T-cell (primary cell): ENCODE measurements at regions not wholly inside any gene's neighbourhood (a gene's known extent, or its start where the extent isn't known, plus 50 kb on each side); places are given as distances from the start of the nearest gene placed in this dataset.

Experiments used
- ATAC-seq, 4 experiments: fragments of 200-7000 bp in 3 of 4; fragments of 150-1000 bp in 1 of 4; cut with Tn5 transposase; replicated peaks in 1 of 4; 1 replicate in 3 of 4; 2 replicates in 1 of 4; pipeline ENCODE4 v1.10.0; 2021; ENCODE audit warnings: moderate library complexity in 3 of 4, mild to moderate bottlenecking in 2 of 4, moderate number of reproducible peaks in 1 of 4
- CTCF ChIA-PET, 2 donors: fragments of 300-600 bp; sonication (Branson Sonifier 250); formaldehyde crosslinking; loops; one replicate each; lab custom pipeline; 2022; ENCODE audit warnings: antibody characterized with exemption in 2 of 2; lab: Charles Lee
- POLR2A ChIA-PET, 2 donors: fragments of 300-600 bp; sonication (Branson Sonifier 250); formaldehyde crosslinking; loops; one replicate each; lab custom pipeline; 2022; ENCODE audit warnings: antibody characterized with exemption in 2 of 2; lab: Charles Lee
- DNase-seq, 35 experiments: peaks; one replicate each; pipeline versions ENCODE4 v3.0.0 to v3.0.0-alpha.2; 2013 to 2023
- H3K27ac ChIP-seq: one replicate; pipeline ENCODE4 v1.5.1; 2013; ENCODE audit warnings: low read length
- H3K27me3 ChIP-seq, 2 experiments: replicated peaks in 1 of 2; 1 replicate in 1 of 2; 2 replicates in 1 of 2; pipeline versions ENCODE4 v1.6.1 to v1.7.0; 2013; ENCODE audit warnings: low read length in 1 of 2, mixed read lengths in 1 of 2; ENCODE audit not compliant: control insufficient read depth in 2 of 2, insufficient read depth in 2 of 2; ENCODE audit errors: extremely low read depth in 1 of 2
- H3K36me3 ChIP-seq, 2 donors: 1 replicate in 1 of 2; 2 replicates in 1 of 2; pipeline versions ENCODE4 v1.6.1 to v1.7.0; 2013; ENCODE audit warnings: low read length in 1 of 2; ENCODE audit not compliant: control insufficient read depth in 2 of 2, insufficient read depth in 1 of 2; ENCODE audit errors: extremely low read depth in 1 of 2
- H3K4me1 ChIP-seq, 2 experiments: 1 replicate in 1 of 2; 2 replicates in 1 of 2; pipeline versions ENCODE4 v1.6.1 to v1.7.0; 2013; ENCODE audit warnings: low read length in 2 of 2, mixed read lengths in 1 of 2; ENCODE audit not compliant: insufficient read depth in 2 of 2, control insufficient read depth in 1 of 2; ENCODE audit errors: extremely low read depth in 1 of 2
- H3K4me3 ChIP-seq, 2 donors: 1 replicate in 1 of 2; 2 replicates in 1 of 2; pipeline versions ENCODE4 v1.5.1 to v1.7.0; 2013; ENCODE audit warnings: mild to moderate bottlenecking in 2 of 2, low read length in 1 of 2, moderate library complexity in 1 of 2; ENCODE audit not compliant: control insufficient read depth in 1 of 2; ENCODE audit errors: extremely low read depth in 1 of 2
- H3K9me3 ChIP-seq: 2 replicates; pipeline ENCODE4 v1.7.0; 2013
- H3K27ac Mint-ChIP-seq, 2 donors: one replicate each; pipeline ENCODE4 v1.8.0; 2020 to 2021; ENCODE audit warnings: mild to moderate bottlenecking in 2 of 2, mixed read lengths in 2 of 2
- H3K27me3 Mint-ChIP-seq, 2 donors: one replicate each; pipeline ENCODE4 v1.8.0; 2021 to 2022; ENCODE audit warnings: mixed read lengths in 2 of 2
- H3K36me3 Mint-ChIP-seq: one replicate; pipeline ENCODE4 v1.8.0; 2021; ENCODE audit warnings: mixed read lengths
- H3K4me1 Mint-ChIP-seq, 3 donors: one replicate each; pipeline ENCODE4 v1.8.0; 2020 to 2022; ENCODE audit warnings: mixed read lengths in 3 of 3, mild to moderate bottlenecking in 1 of 3
- H3K4me3 Mint-ChIP-seq, 3 donors: one replicate each; pipeline ENCODE4 v1.8.0; 2020 to 2022; ENCODE audit warnings: mild to moderate bottlenecking in 3 of 3, mixed read lengths in 3 of 3, moderate library complexity in 3 of 3
- H3K9me3 Mint-ChIP-seq, 3 donors: one replicate each; pipeline ENCODE4 v1.8.0; 2020 to 2022; ENCODE audit warnings: mixed read lengths in 3 of 3
- WGBS: methylation state at CpG from one replicate; pipeline ENCODE4 v1.1.5; 2013; ENCODE audit warnings: missing lambda C conversion rate; ENCODE audit not compliant: insufficient coverage; 5-methylcytosine and 5-hydroxymethylcytosine counted together

DNA sequence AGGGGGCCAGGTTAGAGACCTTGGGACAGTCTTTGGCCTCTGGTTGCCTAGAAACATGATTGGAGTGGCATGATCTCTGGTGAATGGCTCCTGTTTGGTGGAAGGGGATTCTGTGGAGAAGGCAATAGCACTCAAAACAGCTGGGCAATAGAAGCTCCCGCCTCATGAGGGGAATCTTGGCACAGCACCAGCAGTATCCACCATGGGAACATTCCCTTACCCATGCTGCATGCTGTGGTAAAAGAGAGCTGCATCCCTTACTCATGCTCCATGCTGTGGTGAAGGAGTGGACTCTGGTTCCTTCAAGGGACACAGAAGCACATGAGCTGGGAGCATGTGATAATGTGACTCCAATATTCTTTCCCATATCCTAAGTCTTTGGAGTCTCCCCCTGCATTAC lies 160.6 kb downstream of the PJA2 start:
- ChIA-PET CTCF (no interaction called here), POLR2A (no interaction called here)
- Mint-ChIP-seq H3K4me1 (no peaks in the 10 kb centered on the region), H3K9me3 (peaks cover 12 to 17% (median 16%) of the 10 kb centered on the region in 3 donors), H3K36me3 (peaks cover 9% of the 10 kb centered on the region), H3K27me3 (peaks cover 0 to 13% of the 10 kb centered on the region in 2 donors), H3K27ac (no peak overlapping the region), H3K4me3 (no peak overlapping the region)
- Histone ChIP-seq H3K36me3 (no peaks in the 10 kb centered on the region), H3K9me3 (no peaks in the 10 kb centered on the region), H3K4me3 (no peak overlapping the region), H3K4me1 (no peaks in the 10 kb centered on the region), H3K27me3 (no peaks in the 10 kb centered on the region), H3K27ac (no peak overlapping the region)
- WGBS: no CpG with 5 or more reads among the region's 1 CpG
- DNase-seq (no peak), ATAC-seq (no peak)

DNA sequence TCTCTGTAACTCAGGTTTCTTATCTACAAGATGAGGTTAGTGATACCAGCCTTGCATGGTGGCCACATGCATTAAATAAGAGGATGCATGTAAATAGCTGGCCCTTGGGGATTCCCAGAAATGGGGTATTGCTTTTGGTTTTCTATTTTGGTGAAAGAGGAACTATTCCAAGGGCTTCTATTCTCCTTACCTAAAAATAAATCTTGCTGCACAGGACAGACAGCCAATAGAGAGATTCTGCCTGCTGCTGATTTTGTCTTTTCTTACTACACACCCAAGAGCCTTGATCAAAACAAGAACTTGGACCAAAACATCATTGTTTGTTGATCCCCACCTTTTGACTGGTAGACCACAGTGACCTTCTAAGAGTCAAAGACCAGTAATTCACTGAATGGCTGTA lies 161.8 kb downstream of the PJA2 start:
- Histone ChIP-seq H3K27me3 (no peaks in the 10 kb centered on the region), H3K9me3 (no peaks in the 10 kb centered on the region), H3K4me1 (no peaks in the 10 kb centered on the region), H3K4me3 (no peak overlapping the region), H3K27ac (no peak overlapping the region), H3K36me3 (no peaks in the 10 kb centered on the region)
- no peak for DNase-seq
- Mint-ChIP-seq H3K9me3 (peaks cover 12 to 17% (median 16%) of the 10 kb centered on the region in 3 donors), H3K4me3 (no peak overlapping the region), H3K27me3 (peaks cover 0 to 13% of the 10 kb centered on the region in 2 donors), H3K4me1 (no peaks in the 10 kb centered on the region), H3K27ac (no peak overlapping the region), H3K36me3 (peaks cover 9% of the 10 kb centered on the region)
- ATAC-seq: no peak
- ChIA-PET CTCF (no interaction called here), POLR2A (no interaction called here)

DNA sequence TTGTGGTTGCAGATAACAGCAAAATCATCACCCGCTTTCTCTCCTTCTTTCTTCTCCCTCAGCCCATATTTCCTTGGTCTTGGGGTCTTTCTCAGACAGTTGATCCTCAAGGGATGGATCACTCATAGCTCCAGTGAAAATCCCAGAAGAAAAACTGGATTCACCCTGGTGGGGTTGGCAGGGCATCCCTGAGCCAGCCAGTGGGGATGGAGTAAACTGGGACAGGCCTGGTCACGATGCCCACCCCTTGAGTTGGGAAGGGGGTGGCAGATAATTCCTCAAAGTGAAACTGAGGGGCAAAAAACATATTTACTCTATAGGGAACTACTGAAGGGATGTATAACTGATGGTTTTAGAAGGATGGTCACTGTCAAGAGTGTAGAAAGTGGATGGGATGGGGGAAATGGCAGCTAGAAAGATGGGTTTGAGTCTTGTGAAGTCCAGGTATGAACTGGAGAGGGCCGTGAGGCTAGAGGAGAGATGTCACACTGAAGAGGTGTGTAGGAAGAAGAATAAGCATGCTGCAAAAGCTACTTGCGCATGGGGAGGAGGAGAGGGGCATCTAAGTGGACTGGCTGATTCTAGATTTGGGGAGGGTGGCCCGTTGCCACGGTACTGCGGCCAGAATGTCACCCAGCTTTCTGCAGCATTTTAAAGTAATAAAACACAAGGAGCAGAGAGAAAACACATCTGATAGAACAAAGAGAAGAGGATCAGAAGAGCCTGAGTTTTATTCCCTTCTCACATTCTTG lies 162.8 kb downstream of the PJA2 start:
- ATAC-seq (no peak), DNase-seq (no peak)
- Mint-ChIP-seq H3K4me1 (no peaks in the 10 kb centered on the region), H3K4me3 (no peak overlapping the region), H3K27me3 (peaks cover 0 to 13% of the 10 kb centered on the region in 2 donors), H3K9me3 (peaks cover 12 to 17% (median 16%) of the 10 kb centered on the region in 3 donors), H3K36me3 (peaks cover 9% of the 10 kb centered on the region), H3K27ac (no peak overlapping the region)
- Histone ChIP-seq H3K4me1 (no peaks in the 10 kb centered on the region), H3K4me3 (peak overlapping the region in 1 of 2 donors; percentile 40), H3K27ac (no peak overlapping the region), H3K9me3 (no peaks in the 10 kb centered on the region), H3K27me3 (no peaks in the 10 kb centered on the region), H3K36me3 (no peaks in the 10 kb centered on the region)
- ChIA-PET CTCF (no interaction called here), POLR2A (no interaction called here)
- 88% methylated on average over 1 of the region's 7 CpGs for WGBS
